Hepatic stellate cell (primary cell): ENCODE measurements at regions not wholly inside any gene's neighbourhood (a gene's known extent, or its start where the extent isn't known, plus 50 kb on each side); places are given as distances from the start of the nearest gene placed in this dataset.

Experiments
- DNase-seq: peaks from one replicate; pipeline ENCODE4 v3.0.0; 2011; ENCODE audit warnings: low spot score

DNA sequence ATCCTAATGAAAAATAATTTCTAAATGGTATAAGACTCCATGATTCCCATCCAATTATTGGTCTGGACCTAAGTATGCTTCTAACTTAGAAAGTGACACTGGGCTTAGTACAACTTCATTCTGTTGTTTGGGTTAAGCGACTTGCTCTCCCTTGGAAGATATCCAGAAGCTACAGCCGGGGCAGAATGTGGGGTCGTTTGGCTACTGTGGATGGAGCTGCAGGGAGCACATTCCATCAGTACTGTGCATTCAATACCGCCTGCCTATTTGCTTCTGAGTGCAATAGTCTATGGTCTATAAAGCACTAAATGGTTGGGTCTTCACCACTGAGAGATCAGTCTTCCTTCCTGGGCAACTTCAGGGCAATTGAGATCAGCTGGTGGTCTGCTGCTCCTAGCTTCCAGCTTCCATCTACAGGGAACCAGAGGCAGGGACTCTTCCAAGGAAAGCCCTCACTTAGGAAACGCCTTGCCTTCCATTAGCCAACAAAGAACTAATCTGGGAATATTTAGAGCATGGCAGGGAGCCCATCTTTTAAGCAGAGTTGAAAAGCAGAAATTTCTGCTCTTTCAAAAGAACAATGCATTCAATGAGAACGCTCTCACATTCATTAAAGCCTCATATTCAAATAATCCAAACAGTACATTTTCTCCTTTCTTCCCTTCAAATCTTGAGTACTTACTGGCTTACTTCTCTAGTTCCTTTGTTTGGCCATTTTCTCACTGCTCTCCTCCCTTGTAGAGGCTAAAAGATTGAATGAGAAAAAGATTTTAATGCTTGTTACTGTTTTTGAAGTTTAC lies 1049.9 kb upstream of the TENM3 start:
- no peak for DNase-seq

- DNase-seq = no peak
Measured at GRCh38 chr4:181194096-181194495, 1049.1 kb upstream of the TENM3 start.

DNA sequence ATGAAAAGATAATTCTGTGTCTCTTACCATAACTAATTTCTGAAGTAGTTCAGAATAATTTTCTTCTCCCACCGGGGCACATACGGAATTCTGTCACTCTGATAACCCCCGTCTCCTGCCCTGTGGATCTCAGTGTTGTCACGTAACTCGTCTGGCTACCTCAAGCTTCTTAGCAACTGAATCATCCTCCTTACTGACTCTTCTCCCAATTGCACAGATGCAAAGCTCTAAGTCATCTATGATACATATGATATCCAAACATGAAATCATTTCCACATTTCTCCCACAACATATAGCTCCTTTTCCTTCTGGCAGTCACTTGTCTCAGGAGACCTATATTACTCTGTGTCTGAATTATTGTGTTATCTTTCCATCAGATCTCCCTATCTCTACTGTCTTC lies 1043.1 kb upstream of the TENM3 start:
- no peak for DNase-seq

DNA sequence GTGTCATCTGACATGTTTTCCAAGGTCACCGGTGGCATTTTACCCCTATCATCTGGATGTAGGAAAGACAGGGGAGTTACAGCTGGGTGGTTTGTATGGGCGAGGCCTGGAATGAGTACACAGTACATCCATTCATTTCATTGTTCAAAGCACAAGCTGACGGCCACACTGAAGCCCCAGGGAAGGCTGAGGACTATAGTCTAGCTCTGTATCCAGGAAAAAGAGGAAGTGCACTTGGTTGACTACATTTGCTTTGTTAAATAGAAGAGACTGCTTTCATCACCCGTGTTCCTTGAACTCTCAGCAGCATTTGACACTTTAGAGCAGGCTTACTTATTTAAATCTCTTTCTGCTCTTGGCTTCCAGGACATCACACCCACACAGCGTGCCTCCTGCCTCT lies 1041.0 kb upstream of the TENM3 start:
- DNase-seq = no peak

DNA sequence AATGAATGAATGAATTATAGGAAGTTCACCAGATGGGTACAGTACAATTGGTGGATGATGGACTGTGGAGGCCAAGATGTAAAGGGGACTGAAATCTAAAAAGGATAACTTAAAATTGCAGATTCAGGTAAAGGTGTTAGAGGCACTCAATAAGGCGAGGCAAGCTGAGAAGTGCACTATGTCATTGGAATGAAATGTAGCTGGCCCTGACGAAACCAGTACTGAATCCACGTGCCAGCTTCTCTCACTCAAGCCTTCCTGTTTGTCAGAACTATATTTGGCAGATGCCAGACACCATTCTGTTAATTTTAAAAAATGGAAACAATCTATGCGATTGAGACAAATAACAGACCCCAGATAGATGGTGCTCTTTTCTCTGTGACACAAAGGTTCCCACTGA lies 1039.1 kb upstream of the TENM3 start:
- DNase-seq = no peak

GRCh38 chr4:181213551-181213950 lies 1029.7 kb upstream of the TENM3 start:
- DNase-seq = no peak

DNA sequence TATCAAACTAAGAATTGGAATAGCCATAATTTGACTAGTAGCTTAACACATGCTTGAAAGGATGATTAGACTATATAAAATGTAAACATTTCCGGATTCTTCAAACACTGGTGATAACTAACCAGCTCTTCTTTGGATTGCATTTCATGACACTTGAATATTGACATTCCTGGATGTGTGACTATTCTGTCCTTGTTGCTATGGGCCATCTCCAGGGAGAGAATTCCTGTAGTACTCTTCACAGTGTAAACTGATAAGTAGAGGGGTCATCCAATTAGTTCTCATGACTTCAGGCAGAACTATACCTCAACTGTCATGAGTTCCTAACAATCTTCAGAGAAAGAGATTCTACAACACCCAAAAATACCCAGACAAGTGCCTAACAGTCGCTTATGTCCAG lies 1026.7 kb upstream of the TENM3 start:
- DNase-seq = no peak

DNA sequence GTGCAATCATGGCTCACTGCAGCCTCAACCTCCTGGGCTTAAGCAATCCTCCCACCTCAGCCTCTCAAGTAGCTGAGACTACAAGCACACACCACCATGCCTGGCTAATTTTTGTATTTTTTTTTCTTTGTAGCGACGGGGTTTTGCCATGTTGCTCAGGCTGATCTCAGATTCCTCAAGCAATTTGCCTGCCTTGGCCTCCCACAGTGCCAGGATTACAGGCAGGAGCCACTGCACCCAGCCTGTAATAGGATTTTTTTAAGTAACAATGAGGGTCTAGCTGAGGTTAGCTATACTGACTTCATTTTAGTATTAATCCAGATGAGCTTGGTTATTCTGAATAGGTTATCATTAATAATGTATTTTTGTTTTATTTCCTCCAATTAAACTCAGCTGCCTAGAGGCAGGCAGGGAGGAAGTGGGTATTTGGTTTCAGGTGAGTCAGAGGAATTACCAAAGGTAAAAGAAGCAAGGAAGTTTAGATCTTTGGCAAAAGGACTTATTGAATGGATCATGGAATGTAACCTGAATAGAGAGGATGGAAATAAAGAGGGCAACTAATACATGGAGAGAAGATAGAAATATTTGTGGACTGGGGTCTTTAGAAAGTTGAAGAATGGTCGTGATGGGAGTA lies 1023.3 kb upstream of the TENM3 start:
- DNase-seq = no peak

DNA sequence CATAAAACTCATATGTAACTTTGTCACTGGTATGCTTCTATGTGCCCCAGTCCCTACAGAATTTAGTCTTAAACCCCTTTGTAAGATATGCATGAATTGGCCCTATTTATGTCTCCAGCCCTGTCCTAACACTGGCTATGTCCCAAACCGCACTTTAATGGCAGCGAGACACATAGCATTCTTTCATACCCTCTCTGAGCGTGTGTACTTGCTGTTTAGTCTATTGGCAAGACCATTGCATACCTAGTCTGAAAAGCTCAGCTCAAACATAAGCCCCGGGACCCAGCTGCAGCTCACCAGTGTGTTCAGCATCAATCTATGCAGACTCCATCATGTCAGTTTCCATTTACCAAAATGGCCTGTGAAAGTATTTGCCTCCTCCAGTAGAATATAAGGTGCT lies 1018.4 kb upstream of the TENM3 start:
- no peak for DNase-seq

DNA sequence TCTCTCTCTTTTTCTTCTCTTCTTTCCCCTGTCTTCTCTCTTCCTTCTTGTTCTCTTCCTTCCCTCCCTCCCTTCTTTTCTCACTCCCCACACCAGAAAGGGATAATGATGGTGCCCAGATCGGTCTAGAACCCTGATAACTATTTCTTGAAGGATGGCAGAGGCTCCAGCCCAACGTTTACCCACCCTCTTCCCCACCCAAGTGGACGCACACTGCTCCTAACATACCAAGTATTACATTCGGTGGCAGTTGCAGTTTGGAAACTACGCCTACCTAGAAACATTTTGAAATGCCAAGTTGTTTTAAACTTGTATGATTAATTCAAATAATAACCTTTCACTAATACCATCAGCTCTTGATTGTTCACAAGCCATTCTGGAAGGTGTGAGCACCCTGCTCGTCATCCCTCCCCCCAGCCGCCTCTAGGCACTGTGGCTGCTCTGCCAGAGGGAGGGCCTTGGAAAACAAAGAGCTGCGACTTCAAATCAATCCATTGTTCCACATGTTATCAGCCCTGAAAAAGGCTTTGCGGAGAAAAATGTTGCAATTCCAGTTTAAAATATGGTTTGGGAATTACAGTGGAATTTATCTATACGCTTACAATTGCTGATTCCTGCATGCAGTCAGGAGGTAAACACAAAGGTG lies 1017.5 kb upstream of the TENM3 start:
- no peak for DNase-seq

- DNase-seq = no peak
Measured at GRCh38 chr4:181234951-181235680, 1008.1 kb upstream of the TENM3 start.

DNA sequence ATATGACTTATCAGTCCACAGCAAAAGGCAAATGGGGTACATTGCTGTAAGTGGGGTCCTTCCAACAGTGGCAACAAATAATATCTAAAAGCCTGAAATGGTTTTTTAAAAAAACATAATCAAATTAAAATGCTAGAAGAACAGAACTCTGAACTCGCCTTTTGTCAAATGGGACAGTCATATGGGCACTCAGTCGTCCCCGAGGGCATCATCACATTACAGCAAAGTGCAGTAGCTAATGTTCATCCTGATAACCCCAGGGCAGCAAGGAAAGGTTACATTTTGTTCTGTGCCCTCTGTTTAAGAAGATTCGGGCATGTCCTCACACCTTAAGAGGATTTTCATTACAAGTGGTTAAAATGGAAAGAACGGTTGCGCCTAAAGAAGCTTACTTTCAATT lies 997.9 kb upstream of the TENM3 start:
- DNase-seq = no peak

- no peak for DNase-seq
Measured at GRCh38 chr4:181249031-181249430, 994.2 kb upstream of the TENM3 start.

- no peak for DNase-seq
Measured at GRCh38 chr4:181254771-181255170, 988.4 kb upstream of the TENM3 start.

DNA sequence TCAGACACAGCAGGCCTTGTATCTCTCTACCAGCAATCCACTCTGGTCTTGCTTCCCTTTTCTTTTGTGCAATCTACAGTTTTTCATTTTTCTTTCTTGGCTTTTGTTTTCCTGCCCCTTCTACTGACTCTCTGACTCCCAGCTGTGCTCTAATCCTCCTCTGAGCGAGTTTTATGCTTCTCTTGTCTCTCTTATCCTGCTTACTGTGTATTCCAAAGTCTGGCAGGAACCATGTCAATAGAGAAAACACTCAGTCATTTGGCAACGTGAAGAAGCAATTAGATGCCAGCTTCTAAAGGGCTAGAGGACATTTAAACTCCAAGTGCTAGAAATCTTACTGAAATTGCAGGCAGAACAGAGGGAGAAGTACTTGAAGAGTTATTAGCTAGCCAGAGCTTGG lies 984.6 kb upstream of the TENM3 start:
- DNase-seq = no peak

GRCh38 chr4:181259081-181259709 lies 984.0 kb upstream of the TENM3 start:
- no peak for DNase-seq

GRCh38 chr4:181261279-181261678 lies 981.9 kb upstream of the TENM3 start:
- DNase-seq = no peak

- DNase-seq = no peak
Measured at GRCh38 chr4:181264893-181265292, 978.3 kb upstream of the TENM3 start.

DNA sequence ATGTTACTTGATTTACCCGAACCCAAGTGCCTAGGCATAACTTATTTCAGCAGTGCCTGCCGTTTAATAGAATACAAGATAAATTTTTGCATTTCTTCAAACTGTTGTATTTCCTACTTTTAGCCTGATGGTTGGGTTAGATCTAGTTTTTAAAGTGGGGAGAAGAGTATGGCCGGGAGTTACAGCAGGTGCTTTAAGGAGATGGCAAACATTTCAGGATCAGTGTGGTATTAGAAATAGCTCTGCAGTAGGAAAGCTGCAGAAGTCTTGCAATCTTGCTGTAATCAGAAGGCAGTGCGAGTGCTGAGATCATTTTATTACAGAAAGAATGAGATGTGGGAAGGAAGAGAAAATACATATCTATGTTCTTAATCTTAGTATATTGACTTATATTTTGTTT lies 977.8 kb upstream of the TENM3 start:
- DNase-seq = no peak

DNA sequence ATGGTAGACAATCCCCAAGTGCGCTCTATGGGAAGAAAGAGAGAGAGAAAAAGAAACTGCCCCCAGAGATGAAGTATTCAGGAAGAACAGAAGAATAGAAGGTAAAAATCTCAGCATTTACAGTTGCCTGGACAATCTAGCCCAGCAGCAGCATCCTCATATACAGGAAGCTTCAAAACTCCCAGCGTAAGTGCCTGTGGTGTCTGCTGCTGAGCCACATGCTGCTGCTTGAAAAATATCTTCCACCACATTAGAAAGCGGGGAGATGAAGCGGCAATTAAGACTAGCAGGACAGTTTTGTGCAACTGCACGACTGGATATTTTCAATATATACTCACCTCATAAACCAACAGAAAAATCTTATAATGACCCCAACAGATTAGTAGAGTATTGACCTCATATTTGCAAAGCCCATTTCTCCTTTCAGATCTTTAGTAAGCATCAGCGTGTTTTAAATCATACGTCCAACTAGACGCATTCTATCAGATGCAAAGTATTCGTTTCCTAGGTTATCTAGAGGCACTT lies 972.0 kb upstream of the TENM3 start:
- no peak for DNase-seq

DNA sequence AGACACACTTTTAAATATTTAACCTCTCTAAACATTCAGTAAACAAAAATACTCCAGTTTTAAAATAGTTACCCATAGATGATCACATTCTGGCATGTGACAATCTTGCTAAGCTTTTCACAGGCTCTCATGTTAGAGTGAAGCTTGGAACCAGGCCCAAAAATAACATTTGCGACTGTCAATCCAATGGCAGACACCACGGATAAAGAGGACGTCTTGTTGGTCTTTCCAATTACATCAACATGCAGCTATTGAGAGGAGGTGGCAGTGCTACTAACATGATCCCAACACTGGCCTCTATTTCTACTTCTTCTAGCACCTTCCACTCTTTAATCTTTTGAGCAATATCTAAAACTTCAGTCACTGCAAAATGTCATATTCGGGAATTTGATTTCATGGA lies 970.8 kb upstream of the TENM3 start:
- DNase-seq = no peak

DNA sequence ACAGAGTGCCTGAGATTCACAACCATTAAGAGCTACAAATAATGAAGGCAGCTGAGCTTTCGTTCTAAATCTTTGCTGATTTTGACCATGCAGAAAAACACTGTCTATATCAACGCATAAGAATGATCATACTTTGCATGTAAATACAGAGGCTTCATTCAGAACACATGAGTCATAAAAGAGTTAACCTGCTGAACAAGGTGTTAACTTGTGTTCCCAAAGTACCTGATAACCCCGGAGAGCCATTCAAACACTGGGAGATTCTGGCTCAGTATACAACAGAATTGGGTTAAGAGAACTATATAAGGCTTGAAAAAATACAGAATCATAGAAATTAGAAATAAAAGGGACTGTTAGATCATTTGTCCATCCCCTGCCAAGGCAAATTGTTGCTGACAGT lies 964.3 kb upstream of the TENM3 start:
- no peak for DNase-seq
